ENCODE measurements at regions not wholly inside any gene's neighbourhood (a gene's known extent, or its start where the extent isn't known, plus 50 kb on each side); places are given as distances from the start of the nearest gene placed in this dataset.

- TF ChIP-seq EZH2phosphoT487 (IDR thresholded peaks at IDR 0.05; ENCODE audit: borderline replicate concordance, low read length) = no peak
- no peak for TF ChIP-seq CTCF (conservative IDR thresholded peaks at IDR 0.05; ENCODE audit: low read depth, low read length)
- no peak for TF ChIP-seq EZH2 (IDR thresholded peaks at IDR 0.05; ENCODE audit: low read length, unreplicated experiment)
- intact Hi-C loops (cut with micrococcal nuclease) = no loop called here
- no peaks in the 10 kb centered on the region for H3K4me1 ChIP-seq (ENCODE audit: insufficient read depth, low read length)
Measured at GRCh38 chr12:127761880-127762279, 505.1 kb upstream of the TMEM132C start.

GRCh38 chr12:127767656-127768055 is 499.3 kb upstream of the TMEM132C start:
- ATAC-seq (no peak), DNase-seq (no peak)
- no peaks in the 10 kb centered on the region for H3K9me2 ChIP-seq (replicated peaks; ENCODE audit: low read length)
- H3K9me3 ChIP-seq (ENCODE audit: low read length) = no peaks in the 10 kb centered on the region
- H3K36me3 ChIP-seq (ENCODE audit: low read depth, low read length) = no peaks in the 10 kb centered on the region
- ChIA-PET POLR2A (ENCODE audit: unreplicated experiment) (no interaction called here), CTCF (no interaction called here)
- no TSS peak for BruUV-seq (replicated peaks)
- intact Hi-C loops (cut with micrococcal nuclease) = no loop called here
- no peak overlapping the region for H3K4me2 ChIP-seq (ENCODE audit: low read length)
- no peak overlapping the region for H2AFZ ChIP-seq (ENCODE audit: low read length)
- H3K27ac ChIP-seq (ENCODE audit: low read length) = no peak overlapping the region
- no peaks in the 10 kb centered on the region for H4K20me1 ChIP-seq (ENCODE audit: low read length)
- TF ChIP-seq EZH2 (IDR thresholded peaks at IDR 0.05; ENCODE audit: low read length, unreplicated experiment) (no peak), EZH2phosphoT487 (IDR thresholded peaks at IDR 0.05; ENCODE audit: borderline replicate concordance, low read length) (no peak), CTCF (conservative IDR thresholded peaks at IDR 0.05; ENCODE audit: low read depth, low read length) (no peak)
- H3K79me2 ChIP-seq (ENCODE audit: low read length) = no peaks in the 10 kb centered on the region
- H3K4me1 ChIP-seq (ENCODE audit: insufficient read depth, low read length) = no peaks in the 10 kb centered on the region
- peaks cover 37% of the 10 kb centered on the region for H3K27me3 ChIP-seq (ENCODE audit: low read length)
- no peak overlapping the region for H3K9ac ChIP-seq (ENCODE audit: low read length)
- H3F3A ChIP-seq (ENCODE audit: low read length, unreplicated experiment) = no peaks in the 10 kb centered on the region
- no peak overlapping the region for H3K4me3 ChIP-seq (ENCODE audit: low read length)

More at GRCh38 chr12:127761880-127762279, 505.1 kb upstream of the TMEM132C start:
- ChIA-PET CTCF (no interaction called here), POLR2A (ENCODE audit: unreplicated experiment) (no interaction called here)
- Histone ChIP-seq H3K36me3 (ENCODE audit: low read depth, low read length) (no peaks in the 10 kb centered on the region), H2AFZ (ENCODE audit: low read length) (no peak overlapping the region), H3K9me2 (replicated peaks; ENCODE audit: low read length) (0 out of 2 replicates have a peak, but pooled peaks cover 3% of the 10 kb centered on the region), H3K27ac (ENCODE audit: low read length) (no peak overlapping the region), H3K79me2 (ENCODE audit: low read length) (no peaks in the 10 kb centered on the region), H3K9me3 (ENCODE audit: low read length) (no peaks in the 10 kb centered on the region), H3K9ac (ENCODE audit: low read length) (no peak overlapping the region), H3K27me3 (ENCODE audit: low read length) (peaks cover 46% of the 10 kb centered on the region), H3K4me3 (ENCODE audit: low read length) (no peak overlapping the region), H3F3A (ENCODE audit: low read length, unreplicated experiment) (no peaks in the 10 kb centered on the region), H4K20me1 (ENCODE audit: low read length) (no peaks in the 10 kb centered on the region), H3K4me2 (ENCODE audit: low read length) (no peak overlapping the region)
- no TSS peak for BruUV-seq (replicated peaks)
- ATAC-seq = no peak
- DNase-seq = no peak

DNA sequence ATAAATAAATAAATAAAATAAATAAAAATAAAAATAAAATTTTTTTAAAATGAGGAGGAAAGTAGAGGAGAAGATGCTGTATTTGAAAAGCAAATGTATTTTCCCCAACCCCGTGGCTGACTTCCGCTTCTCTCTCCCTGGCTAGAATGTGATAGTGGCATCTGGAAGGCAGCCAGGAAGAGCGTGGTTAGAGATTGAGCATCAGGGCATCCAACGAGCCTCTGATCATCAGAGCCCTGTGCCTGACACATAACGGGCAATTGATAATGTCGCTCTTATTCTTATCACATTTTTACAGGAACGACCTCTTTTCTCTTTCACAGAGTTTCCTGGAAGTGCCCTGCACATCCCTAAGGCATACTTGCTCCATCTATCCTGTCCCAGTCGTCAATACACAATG is 496.9 kb upstream of the TMEM132C start:
- no peaks in the 10 kb centered on the region for H3F3A ChIP-seq (ENCODE audit: low read length, unreplicated experiment)
- no peak overlapping the region for H3K4me3 ChIP-seq (ENCODE audit: low read length)
- ATAC-seq (no peak), DNase-seq (no peak)
- CTCF ChIA-PET = no interaction called here
- no peaks in the 10 kb centered on the region for H3K9me3 ChIP-seq (ENCODE audit: low read length)
- H3K27ac ChIP-seq (ENCODE audit: low read length) = no peak overlapping the region
- no peak overlapping the region for H2AFZ ChIP-seq (ENCODE audit: low read length)
- no peaks in the 10 kb centered on the region for H3K9me2 ChIP-seq (replicated peaks; ENCODE audit: low read length)
- peaks cover 44% of the 10 kb centered on the region for H3K27me3 ChIP-seq (ENCODE audit: low read length)
- TF ChIP-seq EZH2 (IDR thresholded peaks at IDR 0.05; ENCODE audit: low read length, unreplicated experiment) = no peak
- TF ChIP-seq EZH2phosphoT487 (IDR thresholded peaks at IDR 0.05; ENCODE audit: borderline replicate concordance, low read length) = no peak
- TF ChIP-seq CTCF (conservative IDR thresholded peaks at IDR 0.05; ENCODE audit: low read depth, low read length) = no peak
- H3K79me2 ChIP-seq (ENCODE audit: low read length) = no peaks in the 10 kb centered on the region
- H3K4me2 ChIP-seq (ENCODE audit: low read length) = no peak overlapping the region
- intact Hi-C loops (cut with micrococcal nuclease) = no loop called here
- H3K9ac ChIP-seq (ENCODE audit: low read length) = no peak overlapping the region
- H3K4me1 ChIP-seq (ENCODE audit: insufficient read depth, low read length) = no peaks in the 10 kb centered on the region
- H3K36me3 ChIP-seq (ENCODE audit: low read depth, low read length) = no peaks in the 10 kb centered on the region
- POLR2A ChIA-PET (ENCODE audit: unreplicated experiment) = no interaction called here
- BruUV-seq (replicated peaks) = no TSS peak
- H4K20me1 ChIP-seq (ENCODE audit: low read length) = no peaks in the 10 kb centered on the region

Measured in PC-3 (cell line).